ENCODE measurements at regions not wholly inside any gene's neighbourhood (a gene's known extent, or its start where the extent isn't known, plus 50 kb on each side); places are given as distances from the start of the nearest gene placed in this dataset.

GRCh38 chr3:22746221-22746620 is 456.9 kb upstream of the UBE2E2 start:
- TF ChIP-seq CTCF (IDR thresholded peaks at IDR 0.05; ENCODE audit: low read depth, low read length), result no peak

DNA sequence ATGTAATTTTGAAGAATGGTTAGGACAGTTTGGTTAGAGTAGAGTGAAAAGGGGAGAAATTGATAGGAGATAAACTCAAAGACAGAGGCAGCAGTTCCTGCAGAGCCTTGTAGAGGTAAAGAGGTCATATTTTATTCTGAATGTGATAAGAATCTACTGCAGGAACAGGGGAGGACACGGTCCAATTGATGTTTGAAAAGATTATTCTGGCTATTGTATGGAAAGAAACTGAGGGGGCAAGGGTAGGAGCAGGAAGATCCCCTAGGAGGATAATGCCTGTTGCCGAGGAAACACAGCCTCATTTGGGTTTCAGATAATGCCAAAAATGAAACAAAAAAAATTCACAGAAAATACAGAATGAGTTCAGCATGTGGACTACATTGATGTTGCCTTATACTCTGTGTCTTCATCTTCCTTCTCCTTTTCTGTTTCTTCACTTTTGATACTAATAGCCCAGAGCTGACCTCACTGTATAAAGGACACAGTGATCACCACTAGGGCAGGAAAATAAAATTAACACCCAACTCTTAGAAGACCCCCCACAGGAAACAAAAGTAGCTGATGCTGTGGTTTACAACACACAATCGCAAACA is 454.6 kb upstream of the UBE2E2 start:
- H3K4me3 ChIP-seq (ENCODE audit: low read depth, low read length), result no peak overlapping the region
- TF ChIP-seq CTCF (IDR thresholded peaks at IDR 0.05; ENCODE audit: low read depth, low read length), result no peak

More at GRCh38 chr3:22746221-22746620, 456.9 kb upstream of the UBE2E2 start:
- no peak overlapping the region for H3K4me3 ChIP-seq (ENCODE audit: low read depth, low read length)

DNA sequence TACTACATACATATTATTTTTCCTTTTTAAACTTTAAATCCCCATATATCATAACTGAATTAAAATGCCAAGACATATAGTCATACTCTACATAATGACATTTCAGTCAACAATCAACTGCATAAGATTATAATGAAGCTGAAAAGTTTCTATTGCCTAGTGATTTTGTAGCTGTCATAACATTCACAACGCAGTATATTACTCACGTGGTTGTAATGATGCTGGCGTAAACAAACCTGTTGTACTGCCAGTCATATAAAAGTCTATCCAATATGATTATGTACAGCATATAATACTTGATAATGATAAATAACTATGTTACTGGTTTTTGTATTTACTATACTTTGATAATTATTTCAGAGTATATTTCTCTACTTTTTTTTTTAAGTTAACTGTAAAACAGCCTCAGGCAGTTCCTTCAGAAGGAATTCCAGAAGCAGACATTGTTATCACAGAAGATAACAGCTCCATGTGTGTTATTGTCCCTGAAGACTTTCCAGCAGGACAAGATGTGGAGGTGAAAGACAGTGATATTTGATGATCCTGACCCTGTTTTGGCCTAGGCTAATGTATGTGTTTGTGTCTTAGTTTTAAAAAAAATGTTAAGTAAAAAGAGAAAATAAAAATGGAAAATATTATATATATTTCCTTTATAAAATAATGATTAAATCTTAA is 443.4 kb upstream of the UBE2E2 start:
- TF ChIP-seq CTCF (IDR thresholded peaks at IDR 0.05; ENCODE audit: low read depth, low read length), result no peak
- no peak overlapping the region for H3K4me3 ChIP-seq (ENCODE audit: low read depth, low read length)

- H3K4me3 ChIP-seq (ENCODE audit: low read depth, low read length), result no peak overlapping the region
- TF ChIP-seq CTCF (IDR thresholded peaks at IDR 0.05; ENCODE audit: low read depth, low read length), result no peak
These were observed 437.4 kb upstream of the UBE2E2 start for GRCh38 chr3:22765679-22766078.

DNA sequence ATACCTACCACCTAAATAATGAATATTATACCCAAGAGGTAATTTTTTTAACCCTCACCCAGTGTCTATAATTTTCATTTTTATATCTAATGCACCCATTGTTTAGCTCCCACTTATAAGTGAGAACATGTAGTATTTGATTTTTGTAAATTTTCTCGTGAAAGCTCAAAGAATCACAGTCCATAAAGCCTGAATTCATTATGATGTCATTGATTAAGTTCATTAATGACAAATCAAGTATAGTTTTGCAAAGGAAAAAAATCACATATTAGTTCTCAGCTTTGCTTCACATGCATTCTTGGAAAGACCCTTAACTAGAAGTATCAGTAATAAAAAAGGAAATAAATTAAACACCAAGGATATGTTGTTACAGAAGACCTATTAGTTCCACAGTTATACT is 425.3 kb upstream of the UBE2E2 start:
- no peak for TF ChIP-seq CTCF (IDR thresholded peaks at IDR 0.05; ENCODE audit: low read depth, low read length)
- H3K4me3 ChIP-seq (ENCODE audit: low read depth, low read length), result no peak overlapping the region

DNA sequence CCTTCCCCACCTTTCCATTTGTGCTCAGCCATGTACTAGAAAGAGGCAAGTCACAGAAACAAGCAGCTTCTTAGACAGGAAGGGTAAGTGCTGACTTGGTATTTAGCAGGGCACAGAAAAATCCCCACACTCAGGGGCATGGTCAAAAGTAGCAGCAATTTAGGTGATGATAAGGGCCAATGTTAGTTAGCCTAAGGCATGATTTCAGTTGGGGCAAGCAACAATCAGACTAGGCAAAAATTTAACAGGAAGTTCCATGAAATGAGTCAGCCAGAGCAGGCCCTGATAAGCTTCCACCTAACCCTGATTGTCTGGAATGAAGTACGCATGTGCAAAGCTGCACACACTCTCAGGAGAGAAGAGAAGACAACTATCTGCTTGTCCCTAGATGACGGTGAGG is 423.4 kb upstream of the UBE2E2 start:
- TF ChIP-seq CTCF (IDR thresholded peaks at IDR 0.05; ENCODE audit: low read depth, low read length), result no peak
- no peak overlapping the region for H3K4me3 ChIP-seq (ENCODE audit: low read depth, low read length)

DNA sequence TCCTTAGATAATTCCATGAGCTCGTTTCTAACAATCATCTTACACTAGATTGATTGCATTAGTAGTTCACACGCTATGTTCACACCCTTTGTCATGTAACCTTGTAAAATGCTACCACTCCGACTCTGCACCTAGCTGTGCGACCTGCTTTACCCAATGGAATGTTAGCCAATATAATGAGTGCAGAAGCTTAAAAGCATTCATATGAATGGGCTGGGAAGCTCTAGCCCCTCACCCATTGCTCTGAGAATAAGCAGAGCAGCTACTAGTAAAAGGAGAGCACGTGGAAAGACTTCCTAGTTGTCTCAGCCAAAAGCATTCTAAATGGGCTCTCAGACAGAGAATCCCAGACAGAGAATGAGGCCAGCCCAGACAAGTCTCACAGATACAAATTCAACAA is 410.6 kb upstream of the UBE2E2 start:
- TF ChIP-seq CTCF (IDR thresholded peaks at IDR 0.05; ENCODE audit: low read depth, low read length), result no peak

More for the DNA sequence above, 410.6 kb upstream of the UBE2E2 start:
- no peak overlapping the region for H3K4me3 ChIP-seq (ENCODE audit: low read depth, low read length)

All from WI38 (cell line).